Fibroblast of gingiva (primary cell): ENCODE measurements at regions not wholly inside any gene's neighbourhood (a gene's known extent, or its start where the extent isn't known, plus 50 kb on each side); places are given as distances from the start of the nearest gene placed in this dataset.

Experiments used
- DNase-seq: peaks from one replicate; pipeline ENCODE4 v3.0.0-alpha.2; 2011; ENCODE audit warnings: low read depth

- no peak for DNase-seq
Observed at GRCh38 chr10:62870866-62871265, 54.7 kb upstream of the EGR2 start.

GRCh38 chr10:62869958-62870357 lies 53.8 kb upstream of the EGR2 start:
- no peak for DNase-seq

GRCh38 chr10:62866941-62867340 lies 50.8 kb upstream of the EGR2 start:
- DNase-seq = no peak

- peak; percentile 22 for DNase-seq
Observed at GRCh38 chr10:62866451-62866850, 50.3 kb upstream of the EGR2 start.
